RWPE1 (cell line): ENCODE measurements at regions not wholly inside any gene's neighbourhood (a gene's known extent, or its start where the extent isn't known, plus 50 kb on each side); places are given as distances from the start of the nearest gene placed in this dataset.

ENCODE experiments used
- CTCF ChIA-PET: fragments of 350-600 bp; sonication (Branson Sonifier 250); formaldehyde crosslinking; extraction: SDS; loops from one replicate; lab custom pipeline; 2021; lab: Yijun Ruan, JAX
- POLR2A ChIA-PET: fragments of 400-600 bp; formaldehyde crosslinking; extraction: SDS; loops from one replicate; lab custom pipeline; 2020; ENCODE audit warnings: antibody characterized with exemption; ENCODE audit not compliant: low non-redundant PET; lab: Yijun Ruan, JAX
- DNase-seq: peaks from one replicate; pipeline ENCODE4 v3.0.0; 2012; ENCODE audit warnings: low spot score
- H3K27ac ChIP-seq: fragments of 450-650 bp; 2 replicates; pipeline ENCODE4 v1.5.1; 2017
- TF ChIP-seq, protein P1 (sequence below): fragments of 450-650 bp; conservative IDR thresholded peaks from 2 replicates; pipeline ENCODE4 v1.5.1; 2017; ENCODE audit warnings: low read depth, mild to moderate bottlenecking

- TF ChIP-seq, protein P1, sequence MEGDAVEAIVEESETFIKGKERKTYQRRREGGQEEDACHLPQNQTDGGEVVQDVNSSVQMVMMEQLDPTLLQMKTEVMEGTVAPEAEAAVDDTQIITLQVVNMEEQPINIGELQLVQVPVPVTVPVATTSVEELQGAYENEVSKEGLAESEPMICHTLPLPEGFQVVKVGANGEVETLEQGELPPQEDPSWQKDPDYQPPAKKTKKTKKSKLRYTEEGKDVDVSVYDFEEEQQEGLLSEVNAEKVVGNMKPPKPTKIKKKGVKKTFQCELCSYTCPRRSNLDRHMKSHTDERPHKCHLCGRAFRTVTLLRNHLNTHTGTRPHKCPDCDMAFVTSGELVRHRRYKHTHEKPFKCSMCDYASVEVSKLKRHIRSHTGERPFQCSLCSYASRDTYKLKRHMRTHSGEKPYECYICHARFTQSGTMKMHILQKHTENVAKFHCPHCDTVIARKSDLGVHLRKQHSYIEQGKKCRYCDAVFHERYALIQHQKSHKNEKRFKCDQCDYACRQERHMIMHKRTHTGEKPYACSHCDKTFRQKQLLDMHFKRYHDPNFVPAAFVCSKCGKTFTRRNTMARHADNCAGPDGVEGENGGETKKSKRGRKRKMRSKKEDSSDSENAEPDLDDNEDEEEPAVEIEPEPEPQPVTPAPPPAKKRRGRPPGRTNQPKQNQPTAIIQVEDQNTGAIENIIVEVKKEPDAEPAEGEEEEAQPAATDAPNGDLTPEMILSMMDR = no peak
- CTCF ChIA-PET = no interaction called here
- POLR2A ChIA-PET = no interaction called here
- DNase-seq = no peak
- no peak overlapping the region for H3K27ac ChIP-seq
Observed at GRCh38 chr13:104694397-104694796, 1628.2 kb upstream of the SLC10A2 start.

- TF ChIP-seq, protein P1 = no peak
- CTCF ChIA-PET = no interaction called here
- H3K27ac ChIP-seq = no peak overlapping the region
- POLR2A ChIA-PET = no interaction called here
- DNase-seq = no peak
Observed at GRCh38 chr13:104693126-104693525, 1626.9 kb upstream of the SLC10A2 start.

- TF ChIP-seq, protein P1 = no peak
- DNase-seq = no peak
- H3K27ac ChIP-seq = no peak overlapping the region
- ChIA-PET CTCF (no interaction called here), POLR2A (no interaction called here)
Observed at GRCh38 chr13:104691767-104692467, 1625.7 kb upstream of the SLC10A2 start.

- no peak overlapping the region for H3K27ac ChIP-seq
- CTCF ChIA-PET = no interaction called here
- TF ChIP-seq, protein P1 = no peak
- POLR2A ChIA-PET = no interaction called here
- no peak for DNase-seq
Observed at GRCh38 chr13:104686484-104686883, 1620.3 kb upstream of the SLC10A2 start.

GRCh38 chr13:104683789-104684188 is 1617.6 kb upstream of the SLC10A2 start:
- POLR2A ChIA-PET = no interaction called here
- H3K27ac ChIP-seq = no peak overlapping the region
- DNase-seq = no peak
- CTCF ChIA-PET = no interaction called here
- TF ChIP-seq, protein P1 = no peak

DNA sequence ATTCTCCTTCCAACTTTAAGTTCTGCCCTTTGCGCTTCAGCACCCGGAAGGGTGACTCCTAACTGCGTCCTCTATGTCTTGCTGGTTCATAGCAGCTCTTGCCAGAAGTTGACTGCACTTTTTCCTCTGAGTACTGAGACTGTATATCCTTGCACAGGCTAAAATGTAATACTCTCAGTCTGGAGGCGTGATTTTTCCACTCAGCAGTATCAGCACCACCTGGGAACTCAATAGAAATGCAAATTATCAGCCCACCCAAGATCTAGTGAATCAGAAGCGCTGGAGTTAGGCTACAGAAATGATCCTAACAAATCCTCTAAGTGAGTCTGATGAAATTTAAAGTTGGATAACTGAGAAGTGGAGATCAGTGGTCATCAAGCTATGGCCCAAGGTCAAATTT is 1611.9 kb upstream of the SLC10A2 start:
- CTCF ChIA-PET = no interaction called here
- DNase-seq = no peak
- TF ChIP-seq, protein P1 = no peak
- H3K27ac ChIP-seq = no peak overlapping the region
- POLR2A ChIA-PET = no interaction called here
